Endothelial cell of umbilical vein (primary cell): ENCODE measurements at regions not wholly inside any gene's neighbourhood (a gene's known extent, or its start where the extent isn't known, plus 50 kb on each side); places are given as distances from the start of the nearest gene placed in this dataset.

Experiments
- BruUV-seq: library from RNA; stranded (reverse); fragments of 400-500 nt; replicated peaks from 2 replicates; lab custom pipeline; 2021; lab: Mats Ljungman, UMichigan
- CTCF ChIA-PET: fragments of 300-600, 350-600 bp; sonication (Branson Sonifier 250); formaldehyde crosslinking; loops from one replicate; lab custom pipeline; 2021; ENCODE audit warnings: antibody characterized with exemption, inconsistent platforms; lab: Charles Lee
- POLR2A ChIA-PET: fragments of 300-600, 350-600 bp; sonication (Branson Sonifier 250); formaldehyde crosslinking; loops from one replicate; lab custom pipeline; 2021; ENCODE audit warnings: antibody characterized with exemption, inconsistent platforms; lab: Charles Lee
- DNase-seq: peaks from one replicate; pipeline ENCODE4 v3.0.0-alpha.2; 2011; ENCODE audit warnings: low read depth, low spot score
- FAIRE-seq: peaks from 2 replicates; lab custom pipeline; 2011; peaks lifted over from hg19 to GRCh38; lab: Jason Lieb, UNC
- H2AFZ ChIP-seq: 2 replicates; pipeline ENCODE4 v1.6.0; 2012; ENCODE audit warnings: low read depth, low read length, control low read depth, inconsistent platforms
- H3K27ac ChIP-seq: 2 replicates; pipeline ENCODE4 v1.5.1; 2011; ENCODE audit warnings: low read depth, mild to moderate bottlenecking, control low read depth, low read length, moderate library complexity; ENCODE audit not compliant: insufficient read depth
- H3K27me3 ChIP-seq, 2 experiments: 2 replicates each; pipeline versions ENCODE4 v1.6.0 to v1.6.1; 2011; ENCODE audit warnings: low read length in 2 of 2, mixed read lengths in 1 of 2; ENCODE audit not compliant: control insufficient read depth in 2 of 2, insufficient read depth in 2 of 2
- H3K36me3 ChIP-seq, 2 experiments: 2 replicates in 1 of 2; 3 replicates in 1 of 2; pipeline ENCODE4 v1.5.1; 2011; ENCODE audit warnings: low read length in 2 of 2, mild to moderate bottlenecking in 1 of 2, moderate library complexity in 1 of 2; ENCODE audit not compliant: control insufficient read depth in 2 of 2, insufficient read depth in 2 of 2; ENCODE audit errors: extremely low read depth in 1 of 2
- H3K4me1 ChIP-seq: 3 replicates; pipeline ENCODE4 v1.5.1; 2011; ENCODE audit warnings: mild to moderate bottlenecking, low read length; ENCODE audit not compliant: control insufficient read depth, insufficient read depth; ENCODE audit errors: extremely low read depth
- H3K4me2 ChIP-seq: 2 replicates; pipeline ENCODE4 v1.6.1; 2011; ENCODE audit warnings: low read length, control low read depth, mixed read lengths; ENCODE audit not compliant: insufficient read depth
- H3K4me3 ChIP-seq, 3 experiments: fragments of 200-600 bp in 1 of 3; sonication (generic), shearing (Covaris generic) in 1 of 3; replicated peaks in 1 of 3; 2 replicates each; pipeline ENCODE4 v1.5.1; 2011 to 2016; ENCODE audit warnings: control low read depth in 3 of 3, low read length in 3 of 3, mild to moderate bottlenecking in 2 of 3, inconsistent platforms in 1 of 3, low read depth in 1 of 3, moderate library complexity in 1 of 3; ENCODE audit not compliant: insufficient read depth in 1 of 3
- H3K79me2 ChIP-seq: 2 replicates; pipeline ENCODE4 v1.6.0; 2012; ENCODE audit warnings: low read length, inconsistent platforms; ENCODE audit not compliant: control insufficient read depth, insufficient read depth
- H3K9ac ChIP-seq: replicated peaks from 2 replicates; pipeline ENCODE3; 2011; ENCODE audit warnings: low read length, control low read depth; ENCODE audit not compliant: insufficient read depth; ENCODE audit errors: extremely low read depth
- H3K9me1 ChIP-seq: replicated peaks from 3 replicates; pipeline ENCODE4 v1.6.0; 2011; ENCODE audit warnings: mild to moderate bottlenecking, low read length; ENCODE audit not compliant: control insufficient read depth, insufficient read depth; ENCODE audit errors: extremely low read depth
- H3K9me3 ChIP-seq: replicated peaks from 2 replicates; pipeline ENCODE4 v1.5.1; 2012; ENCODE audit warnings: low read length, inconsistent platforms; ENCODE audit not compliant: control insufficient read depth, insufficient read depth
- H4K20me1 ChIP-seq: replicated peaks from 2 replicates; pipeline ENCODE3; 2011; ENCODE audit warnings: mild to moderate bottlenecking, low read length; ENCODE audit not compliant: control insufficient read depth, insufficient read depth; ENCODE audit errors: extremely low read depth
- CTCF ChIP-seq, 2 donors: IDR thresholded peaks; 1 replicate in 1 of 2; 2 replicates in 1 of 2; pipeline ENCODE4 v1.5.1; 2011; ENCODE audit warnings: low read length in 2 of 2, mild to moderate bottlenecking in 2 of 2, moderate library complexity in 2 of 2, control low read depth in 1 of 2, inconsistent platforms in 1 of 2, low read depth in 1 of 2; ENCODE audit not compliant: insufficient read depth in 1 of 2; ENCODE audit errors: extremely low read depth in 1 of 2
- EZH2 ChIP-seq: IDR thresholded peaks from 2 replicates; pipeline ENCODE4 v1.6.1; 2012; ENCODE audit warnings: borderline replicate concordance, low read depth, mild to moderate bottlenecking, moderate library complexity, low read length, inconsistent platforms; ENCODE audit not compliant: severe bottlenecking
- FOS ChIP-seq: IDR thresholded peaks from 2 replicates; pipeline ENCODE4 v1.6.1; 2011; ENCODE audit warnings: mild to moderate bottlenecking, low read length, moderate library complexity, borderline replicate concordance; ENCODE audit not compliant: insufficient read depth
- GATA2 ChIP-seq: IDR thresholded peaks from 2 replicates; pipeline ENCODE4 v1.7.0; 2011; ENCODE audit warnings: low read depth, mild to moderate bottlenecking, moderate library complexity, mixed read lengths, low read length; ENCODE audit not compliant: insufficient read length, insufficient read depth
- JUN ChIP-seq: IDR thresholded peaks from 2 replicates; pipeline ENCODE4 v1.6.1; 2011; ENCODE audit warnings: borderline replicate concordance, low read depth; ENCODE audit not compliant: insufficient read length, insufficient read depth
- MAX ChIP-seq: IDR thresholded peaks from 2 replicates; pipeline ENCODE4 v1.6.1; 2011; ENCODE audit not compliant: insufficient read depth, insufficient read length
- MYC ChIP-seq: IDR thresholded peaks from one replicate; pipeline ENCODE4 v1.6.1; 2011; ENCODE audit warnings: mild to moderate bottlenecking, low read depth, low read length
- POLR2A ChIP-seq: IDR thresholded peaks from 2 replicates; pipeline ENCODE4 v1.6.1; 2012; ENCODE audit warnings: low read depth, mild to moderate bottlenecking, control low read depth, low read length
- POLR2AphosphoS5 ChIP-seq: IDR thresholded peaks from 2 replicates; pipeline ENCODE4 v1.6.1; 2012; ENCODE audit warnings: low read depth, mild to moderate bottlenecking, control low read depth, low read length, moderate library complexity; ENCODE audit not compliant: insufficient read depth
- dilution Hi-C: fragments of 300-500 bp; cut with MboI; formaldehyde crosslinking; loops from one replicate; pipeline ENCODE4 v1.15.0; 2019; ENCODE audit warnings: low sequenced_read_pairs; ENCODE audit not compliant: extremely low pct_ligation_motif_present
- intact Hi-C: fragments of 100-400 bp; cut with micrococcal nuclease; formaldehyde crosslinking; loops from one replicate; pipeline ENCODE4 v1.10.0; 2022

DNA sequence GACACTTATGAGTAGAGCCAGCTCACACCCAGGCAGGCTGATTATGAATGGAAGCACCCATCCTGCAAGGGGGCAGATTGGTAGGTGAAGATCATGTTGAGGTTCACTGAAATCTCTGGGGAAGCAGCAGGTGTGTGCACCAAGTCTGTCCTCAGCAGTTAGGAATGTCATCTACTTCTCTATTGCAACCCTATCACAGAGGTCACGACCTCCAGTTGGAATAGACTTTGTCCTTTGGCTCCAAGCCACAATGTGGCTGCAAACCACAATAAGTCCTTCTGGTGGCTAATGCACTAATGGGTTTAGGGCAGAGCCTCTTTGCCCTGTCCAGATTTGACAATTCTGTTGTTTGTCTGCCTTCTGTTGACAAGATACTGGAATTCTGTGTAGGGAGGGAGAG lies 1056.7 kb downstream of the PCDH19 start:
- FAIRE-seq, result no peak
- no peak for DNase-seq
- H3K27ac ChIP-seq, result no peak overlapping the region
- H4K20me1 ChIP-seq, result no peaks in the 10 kb centered on the region
- no peaks in the 10 kb centered on the region for H3K79me2 ChIP-seq
- no peaks in the 10 kb centered on the region for H3K9me3 ChIP-seq
- BruUV-seq, result no TSS peak
- no peak overlapping the region for H3K4me3 ChIP-seq
- no peak overlapping the region for H2AFZ ChIP-seq
- H3K27me3 ChIP-seq, result no peaks in the 10 kb centered on the region
- intact Hi-C loops, result no loop called here
- no peak overlapping the region for H3K4me2 ChIP-seq
- no peaks in the 10 kb centered on the region for H3K36me3 ChIP-seq
- CTCF ChIA-PET, result no interaction called here
- TF ChIP-seq EZH2 (no peak), GATA2 (no peak), MAX (no peak), CTCF (IDR thresholded peaks at IDR 0.05; ENCODE audit: extremely low read depth in 1 of 2, insufficient read depth in 1 of 2, low read depth in 1 of 2, low read length in 2 of 2) (no peak), POLR2A (no peak), POLR2AphosphoS5 (no peak), MYC (no peak), FOS (no peak), JUN (no peak)
- H3K9me1 ChIP-seq, result no peaks in the 10 kb centered on the region
- dilution Hi-C loops, result no loop called here
- H3K9ac ChIP-seq, result no peak overlapping the region
- POLR2A ChIA-PET, result no interaction called here
- H3K4me1 ChIP-seq, result no peaks in the 10 kb centered on the region
